ENCODE measurements at regions not wholly inside any gene's neighbourhood (a gene's known extent, or its start where the extent isn't known, plus 50 kb on each side); places are given as distances from the start of the nearest gene placed in this dataset.

- TF ChIP-seq PRDM15 (CRISPR knock-in tag; IDR thresholded peaks at IDR 0.05): no peak
- TF ChIP-seq ASH2L (IDR thresholded peaks at IDR 0.05; ENCODE audit: borderline replicate concordance, low read depth): no peak
- TF ChIP-seq CHD1 (IDR thresholded peaks at IDR 0.05; ENCODE audit: low read depth, low read length): no peak
- TF ChIP-seq CTCF (IDR thresholded peaks at IDR 0.05 in 2 of 3, conservative IDR thresholded peaks at IDR 0.05 in 1 of 3; ENCODE audit: control insufficient read depth in 2 of 3, extremely low read depth in 1 of 3, insufficient read depth in 1 of 3, low read depth in 3 of 3, low read length in 3 of 3): no peak
- TF ChIP-seq, protein P1, sequence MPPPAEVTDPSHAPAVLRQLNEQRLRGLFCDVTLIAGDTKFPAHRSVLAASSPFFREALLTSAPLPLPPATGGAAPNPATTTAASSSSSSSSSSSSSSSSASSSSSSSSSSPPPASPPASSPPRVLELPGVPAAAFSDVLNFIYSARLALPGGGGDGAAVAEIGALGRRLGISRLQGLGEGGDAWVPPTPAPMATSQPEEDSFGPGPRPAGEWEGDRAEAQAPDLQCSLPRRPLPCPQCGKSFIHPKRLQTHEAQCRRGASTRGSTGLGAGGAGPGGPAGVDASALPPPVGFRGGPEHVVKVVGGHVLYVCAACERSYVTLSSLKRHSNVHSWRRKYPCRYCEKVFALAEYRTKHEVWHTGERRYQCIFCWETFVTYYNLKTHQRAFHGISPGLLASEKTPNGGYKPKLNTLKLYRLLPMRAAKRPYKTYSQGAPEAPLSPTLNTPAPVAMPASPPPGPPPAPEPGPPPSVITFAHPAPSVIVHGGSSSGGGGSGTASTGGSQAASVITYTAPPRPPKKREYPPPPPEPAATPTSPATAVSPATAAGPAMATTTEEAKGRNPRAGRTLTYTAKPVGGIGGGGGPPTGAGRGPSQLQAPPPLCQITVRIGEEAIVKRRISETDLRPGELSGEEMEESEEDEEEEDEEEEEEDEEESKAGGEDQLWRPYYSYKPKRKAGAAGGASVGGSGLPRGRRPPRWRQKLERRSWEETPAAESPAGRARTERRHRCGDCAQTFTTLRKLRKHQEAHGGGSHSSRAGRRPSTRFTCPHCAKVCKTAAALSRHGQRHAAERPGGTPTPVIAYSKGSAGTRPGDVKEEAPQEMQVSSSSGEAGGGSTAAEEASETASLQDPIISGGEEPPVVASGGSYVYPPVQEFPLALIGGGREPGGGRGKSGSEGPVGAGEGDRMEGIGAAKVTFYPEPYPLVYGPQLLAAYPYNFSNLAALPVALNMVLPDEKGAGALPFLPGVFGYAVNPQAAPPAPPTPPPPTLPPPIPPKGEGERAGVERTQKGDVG (CRISPR knock-in tag; IDR thresholded peaks at IDR 0.05): no peak
- no peak for TF ChIP-seq EED (IDR thresholded peaks at IDR 0.05; ENCODE audit: low read depth)
- TF ChIP-seq RCOR1 (conservative IDR thresholded peaks at IDR 0.05; ENCODE audit: low read depth, low read length): no peak
- TF ChIP-seq EZH2 (IDR thresholded peaks at IDR 0.05; ENCODE audit: borderline replicate concordance, control insufficient read depth, low read depth, low read length): no peak
- TF ChIP-seq, protein P2, sequence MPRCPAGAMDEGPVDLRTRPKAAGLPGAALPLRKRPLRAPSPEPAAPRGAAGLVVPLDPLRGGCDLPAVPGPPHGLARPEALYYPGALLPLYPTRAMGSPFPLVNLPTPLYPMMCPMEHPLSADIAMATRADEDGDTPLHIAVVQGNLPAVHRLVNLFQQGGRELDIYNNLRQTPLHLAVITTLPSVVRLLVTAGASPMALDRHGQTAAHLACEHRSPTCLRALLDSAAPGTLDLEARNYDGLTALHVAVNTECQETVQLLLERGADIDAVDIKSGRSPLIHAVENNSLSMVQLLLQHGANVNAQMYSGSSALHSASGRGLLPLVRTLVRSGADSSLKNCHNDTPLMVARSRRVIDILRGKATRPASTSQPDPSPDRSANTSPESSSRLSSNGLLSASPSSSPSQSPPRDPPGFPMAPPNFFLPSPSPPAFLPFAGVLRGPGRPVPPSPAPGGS (IDR thresholded peaks at IDR 0.05; ENCODE audit: borderline replicate concordance, insufficient read depth, low read depth, low read length, poor library complexity, severe bottlenecking): no peak
- TF ChIP-seq DPF2 (IDR thresholded peaks at IDR 0.05): peak; percentile 30; the same call in 1 of the 2 replicates
- TF ChIP-seq CREM (IDR thresholded peaks at IDR 0.05; ENCODE audit: low read depth): no peak
- TF ChIP-seq GATAD2B (conservative IDR thresholded peaks at IDR 0.05; ENCODE audit: low read depth): no peak
- no peak for TF ChIP-seq BMI1 (IDR thresholded peaks at IDR 0.05; ENCODE audit: borderline replicate concordance)
- no peak for TF ChIP-seq SREBF1 (IDR thresholded peaks at IDR 0.05; ENCODE audit: low read length)
- TF ChIP-seq FOXK2 (IDR thresholded peaks at IDR 0.05): no peak
- no peak for TF ChIP-seq ELK1 (IDR thresholded peaks at IDR 0.05; ENCODE audit: low read depth, low read length)
These were observed 183.9 kb downstream of the LRRC70 start (continued) for GRCh38 chr5:62762503-62762902.

Measured in GM12878 (cell line).